Smooth muscle cell (in vitro differentiated cells): ENCODE measurements at regions not wholly inside any gene's neighbourhood (a gene's known extent, or its start where the extent isn't known, plus 50 kb on each side); places are given as distances from the start of the nearest gene placed in this dataset.
"Not testable (repeated sequence)": the region's sequence is repeated elsewhere in the genome, so short reads cannot be mapped to it uniquely, and the experiment has no call there.

Source experiments
- DNase-seq: peaks from one replicate; lab custom pipeline; 2025; ENCODE audit not compliant: unreplicated experiment; lab: John Stamatoyannopoulos, UW
- H2AFZ ChIP-seq: fragments of 200-600 bp; sonication (generic); 2 replicates; pipeline ENCODE4 v1.6.0; 2016; ENCODE audit warnings: antibody characterized with exemption, low read depth, mild to moderate bottlenecking
- H3F3A ChIP-seq: fragments of 200-600 bp; sonication (generic); 2 replicates; pipeline ENCODE4 v1.6.0; 2017; ENCODE audit warnings: antibody characterized with exemption, low read depth
- H3K27ac ChIP-seq: fragments of 200-600 bp; sonication (generic); 2 replicates; pipeline ENCODE4 v1.5.1; 2016; ENCODE audit warnings: low read depth, mild to moderate bottlenecking
- H3K27me3 ChIP-seq: fragments of 200-600 bp; sonication (generic); 2 replicates; pipeline ENCODE4 v1.6.1; 2016; ENCODE audit warnings: low read depth, mild to moderate bottlenecking
- H3K36me3 ChIP-seq: fragments of 200-600 bp; sonication (generic); 2 replicates; pipeline ENCODE4 v1.5.1; 2016; ENCODE audit warnings: low read depth
- H3K4me1 ChIP-seq: fragments of 200-600 bp; sonication (generic); 2 replicates; pipeline ENCODE4 v1.5.1; 2016; ENCODE audit warnings: low read depth
- H3K4me2 ChIP-seq: fragments of 200-600 bp; sonication (generic); 2 replicates; pipeline ENCODE4 v1.6.0; 2016; ENCODE audit warnings: mild to moderate bottlenecking
- H3K4me3 ChIP-seq: fragments of 200-600 bp; sonication (generic); 2 replicates; pipeline ENCODE4 v1.5.1; 2016; ENCODE audit warnings: mild to moderate bottlenecking
- H3K79me2 ChIP-seq: fragments of 200-600 bp; sonication (generic); 2 replicates; pipeline ENCODE4 v1.6.0; 2016; ENCODE audit warnings: low read depth, mild to moderate bottlenecking
- H3K9ac ChIP-seq: fragments of 200-600 bp; sonication (generic); 2 replicates; pipeline ENCODE4 v1.6.0; 2016; ENCODE audit warnings: low read depth
- H3K9me3 ChIP-seq: fragments of 200-600 bp; sonication (generic); replicated peaks from 2 replicates; pipeline ENCODE4 v1.5.1; 2016; ENCODE audit warnings: low read depth
- H4K20me1 ChIP-seq: fragments of 200-600 bp; sonication (generic); 2 replicates; pipeline ENCODE4 v1.6.0; 2016; ENCODE audit warnings: low read depth
- WGBS: methylation state at CpG from one replicate; pipeline ENCODE4 v1.1.7; 2016; ENCODE audit warnings: low lambda C conversion rate; 5-methylcytosine and 5-hydroxymethylcytosine counted together
- TF ChIP-seq, protein P1 (sequence below): fragments of 200-600 bp; sonication (generic); IDR thresholded peaks from 2 replicates; pipeline ENCODE4 v1.5.1; 2017; ENCODE audit warnings: borderline replicate concordance, mild to moderate bottlenecking, antibody characterized with exemption; ENCODE audit not compliant: insufficient read depth, poor library complexity, severe bottlenecking

DNA sequence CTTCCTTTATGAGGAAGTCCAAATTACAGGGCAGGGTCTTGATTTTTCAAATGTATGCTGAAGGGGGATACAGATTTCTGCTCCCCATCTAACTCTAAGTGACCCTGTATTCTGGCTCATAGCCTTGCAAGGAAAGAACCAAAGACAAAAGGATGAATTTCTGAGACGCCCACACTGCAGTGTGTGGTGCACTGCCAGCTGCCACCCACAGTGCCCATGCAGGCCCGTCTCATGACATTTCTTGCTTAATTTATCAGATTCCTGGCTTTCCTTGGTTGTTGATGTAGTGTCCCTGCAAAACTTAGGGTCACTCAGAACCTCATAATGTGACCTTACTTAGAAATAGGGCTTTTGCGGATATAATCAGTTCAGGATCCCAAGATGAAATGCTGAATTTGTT, 68.0 kb downstream of the CBLN4 start:
- Histone ChIP-seq H3K9me3 (peaks cover 5% of the 10 kb centered on the region), H3K27me3 (no peaks in the 10 kb centered on the region), H3K4me3 (no peak overlapping the region), H3K4me2 (no peak overlapping the region), H4K20me1 (no peaks in the 10 kb centered on the region), H3K79me2 (no peaks in the 10 kb centered on the region), H3K9ac (no peak overlapping the region), H3K27ac (no peak overlapping the region), H3K4me1 (no peaks in the 10 kb centered on the region), H3F3A (no peaks in the 10 kb centered on the region), H3K36me3 (no peaks in the 10 kb centered on the region), H2AFZ (no peak overlapping the region)
- TF ChIP-seq, protein P1, sequence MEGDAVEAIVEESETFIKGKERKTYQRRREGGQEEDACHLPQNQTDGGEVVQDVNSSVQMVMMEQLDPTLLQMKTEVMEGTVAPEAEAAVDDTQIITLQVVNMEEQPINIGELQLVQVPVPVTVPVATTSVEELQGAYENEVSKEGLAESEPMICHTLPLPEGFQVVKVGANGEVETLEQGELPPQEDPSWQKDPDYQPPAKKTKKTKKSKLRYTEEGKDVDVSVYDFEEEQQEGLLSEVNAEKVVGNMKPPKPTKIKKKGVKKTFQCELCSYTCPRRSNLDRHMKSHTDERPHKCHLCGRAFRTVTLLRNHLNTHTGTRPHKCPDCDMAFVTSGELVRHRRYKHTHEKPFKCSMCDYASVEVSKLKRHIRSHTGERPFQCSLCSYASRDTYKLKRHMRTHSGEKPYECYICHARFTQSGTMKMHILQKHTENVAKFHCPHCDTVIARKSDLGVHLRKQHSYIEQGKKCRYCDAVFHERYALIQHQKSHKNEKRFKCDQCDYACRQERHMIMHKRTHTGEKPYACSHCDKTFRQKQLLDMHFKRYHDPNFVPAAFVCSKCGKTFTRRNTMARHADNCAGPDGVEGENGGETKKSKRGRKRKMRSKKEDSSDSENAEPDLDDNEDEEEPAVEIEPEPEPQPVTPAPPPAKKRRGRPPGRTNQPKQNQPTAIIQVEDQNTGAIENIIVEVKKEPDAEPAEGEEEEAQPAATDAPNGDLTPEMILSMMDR = no peak
- DNase-seq = no peak
- 53% methylated on average over 3 of the region's 3 CpGs for WGBS

DNA sequence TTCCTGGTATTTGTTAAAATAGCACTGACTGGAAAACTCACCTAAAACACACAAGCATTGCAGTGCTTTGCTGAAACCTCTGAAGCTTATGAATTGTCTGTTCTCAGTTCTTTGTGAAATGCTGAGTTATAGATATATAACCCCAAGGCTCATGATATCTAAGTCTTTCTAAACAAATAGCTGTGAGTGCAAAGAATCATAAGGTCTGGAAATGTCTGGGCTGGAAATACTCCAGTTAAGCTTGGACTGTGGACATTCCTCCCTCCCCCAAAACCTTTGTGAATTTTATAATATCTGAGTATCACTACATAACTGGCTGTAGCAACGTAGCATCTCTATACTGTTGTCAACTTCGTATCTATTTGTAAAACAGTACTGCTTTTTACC, 69.1 kb downstream of the CBLN4 start:
- H3K4me1 ChIP-seq = no peaks in the 10 kb centered on the region
- WGBS = 61% methylated on average over 2 of the region's 2 CpGs
- no peaks in the 10 kb centered on the region for H3K9me3 ChIP-seq
- H3K4me2 ChIP-seq = no peak overlapping the region
- H2AFZ ChIP-seq = no peak overlapping the region
- H3K4me3 ChIP-seq = no peak overlapping the region
- H4K20me1 ChIP-seq = no peaks in the 10 kb centered on the region
- no peak overlapping the region for H3K9ac ChIP-seq
- no peaks in the 10 kb centered on the region for H3F3A ChIP-seq
- H3K36me3 ChIP-seq = no peaks in the 10 kb centered on the region
- no peaks in the 10 kb centered on the region for H3K79me2 ChIP-seq
- TF ChIP-seq, protein P1 = no peak
- H3K27ac ChIP-seq = no peak overlapping the region
- no peaks in the 10 kb centered on the region for H3K27me3 ChIP-seq
- no peak for DNase-seq

DNA sequence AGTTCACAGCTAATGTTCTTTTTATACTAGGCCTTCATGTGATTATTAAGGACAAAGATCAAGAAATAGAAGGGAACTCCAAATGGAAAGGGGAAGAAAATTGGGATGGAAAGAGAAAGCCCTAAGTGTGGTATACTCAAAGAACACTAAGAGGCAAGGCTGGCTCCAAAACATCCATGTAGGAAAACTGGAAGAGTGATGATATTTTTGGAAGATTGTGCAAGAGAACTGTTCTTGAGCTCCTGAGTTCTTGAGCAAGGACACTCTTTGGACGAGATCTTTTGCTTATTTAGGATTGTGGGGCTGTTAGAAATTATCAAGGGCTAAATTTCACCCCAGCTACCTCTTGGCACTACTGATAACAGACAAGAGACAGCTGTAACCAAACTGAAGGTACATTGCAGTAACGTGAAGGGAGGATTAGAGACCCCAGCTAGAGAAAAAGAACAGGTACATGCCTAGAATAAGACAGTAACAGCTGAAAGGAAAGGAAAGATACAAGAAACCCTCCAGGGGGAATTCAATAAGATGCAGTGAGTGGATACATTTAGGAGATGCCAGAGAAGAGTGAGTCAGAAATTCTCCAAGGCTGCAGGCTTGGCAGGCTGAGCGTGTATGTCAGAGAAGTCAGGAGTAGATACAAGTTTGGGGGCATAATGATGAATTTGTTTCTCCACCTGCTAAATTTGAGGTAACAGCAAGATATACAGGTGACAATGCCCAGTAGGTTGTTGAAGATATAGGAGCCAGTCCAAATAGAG, 69.7 kb downstream of the CBLN4 start:
- H3K9me3 ChIP-seq = no peaks in the 10 kb centered on the region
- WGBS = 37% methylated on average over 3 of the region's 3 CpGs
- no peak for DNase-seq
- H2AFZ ChIP-seq = no peak overlapping the region
- no peaks in the 10 kb centered on the region for H3K27me3 ChIP-seq
- TF ChIP-seq, protein P1 = no peak
- H3K4me1 ChIP-seq = no peaks in the 10 kb centered on the region
- H3K27ac ChIP-seq = no peak overlapping the region
- H3K4me2 ChIP-seq = no peak overlapping the region
- no peaks in the 10 kb centered on the region for H3K36me3 ChIP-seq
- H3K79me2 ChIP-seq = no peaks in the 10 kb centered on the region
- H3F3A ChIP-seq = no peaks in the 10 kb centered on the region
- H4K20me1 ChIP-seq = no peaks in the 10 kb centered on the region
- no peak overlapping the region for H3K4me3 ChIP-seq
- H3K9ac ChIP-seq = no peak overlapping the region

DNA sequence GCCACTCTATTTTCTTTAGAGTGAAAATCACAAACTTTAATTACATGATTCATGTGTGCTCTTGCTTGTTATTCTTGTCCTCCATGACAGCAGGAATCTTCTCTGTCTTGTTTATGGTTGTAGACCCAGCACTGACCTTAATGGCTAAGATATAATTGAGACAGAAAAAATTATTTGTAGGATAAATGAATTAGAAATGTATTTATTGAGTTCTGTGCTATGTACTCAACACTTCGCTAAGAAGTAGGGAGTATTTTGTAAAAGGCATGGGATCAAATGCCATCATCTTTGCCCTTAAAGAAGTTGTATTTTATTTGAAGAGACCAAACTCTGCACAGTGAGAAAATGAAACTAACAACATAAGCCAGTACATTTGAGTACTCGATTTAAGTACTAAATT, 71.2 kb downstream of the CBLN4 start:
- H3K4me2 ChIP-seq = no peak overlapping the region
- DNase-seq = no peak
- H3K4me1 ChIP-seq = no peaks in the 10 kb centered on the region
- TF ChIP-seq, protein P1 = no peak
- 58% methylated on average over 2 of the region's 2 CpGs for WGBS
- H3K27ac ChIP-seq = no peak overlapping the region
- no peak overlapping the region for H3K9ac ChIP-seq
- H3K9me3 ChIP-seq = no peaks in the 10 kb centered on the region
- no peaks in the 10 kb centered on the region for H3K36me3 ChIP-seq
- no peak overlapping the region for H3K4me3 ChIP-seq
- H3F3A ChIP-seq = no peaks in the 10 kb centered on the region
- no peaks in the 10 kb centered on the region for H3K79me2 ChIP-seq
- H2AFZ ChIP-seq = no peak overlapping the region
- no peaks in the 10 kb centered on the region for H3K27me3 ChIP-seq
- H4K20me1 ChIP-seq = no peaks in the 10 kb centered on the region

DNA sequence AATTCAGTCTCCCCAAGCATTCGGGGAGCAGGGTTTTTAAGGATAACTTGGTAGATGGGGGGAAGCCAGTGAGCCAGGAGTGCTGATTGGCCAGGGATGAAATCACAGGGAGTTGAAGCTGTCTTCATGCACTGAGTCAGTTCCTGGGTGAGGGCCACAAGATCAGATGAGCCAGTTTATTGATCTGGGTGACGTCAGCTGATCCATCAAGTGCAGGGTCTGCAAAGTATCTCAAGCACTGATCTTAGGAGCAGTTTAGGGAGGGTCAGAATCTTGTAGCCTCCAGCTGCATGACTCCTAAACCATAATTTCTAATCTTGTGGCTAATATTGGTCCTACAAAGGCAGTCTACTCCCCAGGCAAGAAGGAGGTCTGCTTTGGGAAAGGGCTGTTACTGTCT, 74.4 kb downstream of the CBLN4 start:
- H3K79me2 ChIP-seq, H2AFZ ChIP-seq, DNase-seq, H3K4me3 ChIP-seq, H3K27ac ChIP-seq, H3K9me3 ChIP-seq, H3K9ac ChIP-seq, H4K20me1 ChIP-seq, H3F3A ChIP-seq, H3K4me1 ChIP-seq, H3K4me2 ChIP-seq, H3K27me3 ChIP-seq, H3K36me3 ChIP-seq: not testable (repeated sequence)
- 79% methylated on average over 2 of the region's 2 CpGs for WGBS
